GM18873 (cell line): ENCODE measurements at regions not wholly inside any gene's neighbourhood (a gene's known extent, or its start where the extent isn't known, plus 50 kb on each side); places are given as distances from the start of the nearest gene placed in this dataset.
"Not testable (repeated sequence)": the region's sequence is repeated elsewhere in the genome, so short reads cannot be mapped to it uniquely, and the experiment has no call there.

Experiments
- ATAC-seq: cut with Tn5 transposase; IDR thresholded peaks from one replicate; pipeline ENCODE4 v1.9.1; 2021; ENCODE audit warnings: mild to moderate bottlenecking, moderate library complexity, moderate number of reproducible peaks; ENCODE audit not compliant: unreplicated experiment, low FRiP score

GRCh38 chr6:21282360-21282759, 311.2 kb upstream of the SOX4 start:
- ATAC-seq = not testable (repeated sequence)

- ATAC-seq = no peak
Measured at GRCh38 chr6:21284166-21284565, 309.4 kb upstream of the SOX4 start.

- no peak for ATAC-seq
Measured at GRCh38 chr6:21284706-21285105, 308.8 kb upstream of the SOX4 start.

GRCh38 chr6:21294144-21294543, 299.4 kb upstream of the SOX4 start:
- no peak for ATAC-seq

- ATAC-seq = no peak
Measured at GRCh38 chr6:21295506-21296240, 297.9 kb upstream of the SOX4 start.

- ATAC-seq = no peak
Measured at GRCh38 chr6:21297665-21298064, 295.9 kb upstream of the SOX4 start.

GRCh38 chr6:21299216-21299615, 294.3 kb upstream of the SOX4 start:
- no peak for ATAC-seq

- no peak for ATAC-seq
Measured at GRCh38 chr6:21300439-21300838, 293.1 kb upstream of the SOX4 start.

- ATAC-seq = no peak
Measured at GRCh38 chr6:21305893-21306332, 287.6 kb upstream of the SOX4 start.

GRCh38 chr6:21306546-21306945, 287.0 kb upstream of the SOX4 start:
- ATAC-seq = no peak

- no peak for ATAC-seq
Measured at GRCh38 chr6:21309807-21310221, 283.7 kb upstream of the SOX4 start.

- ATAC-seq = no peak
Measured at GRCh38 chr6:21310568-21311140, 282.9 kb upstream of the SOX4 start.

- no peak for ATAC-seq
Measured at GRCh38 chr6:21312118-21312517, 281.4 kb upstream of the SOX4 start.

- no peak for ATAC-seq
Measured at GRCh38 chr6:21317642-21318041, 275.9 kb upstream of the SOX4 start.

- ATAC-seq = no peak
Measured at GRCh38 chr6:21321076-21321475, 272.5 kb upstream of the SOX4 start.

GRCh38 chr6:21321531-21321930, 272.0 kb upstream of the SOX4 start:
- no peak for ATAC-seq

GRCh38 chr6:21323577-21323976, 270.0 kb upstream of the SOX4 start:
- no peak for ATAC-seq

- ATAC-seq = no peak
Measured at GRCh38 chr6:21325201-21325856, 268.2 kb upstream of the SOX4 start.

GRCh38 chr6:21327326-21328112, 266.0 kb upstream of the SOX4 start:
- ATAC-seq = no peak

GRCh38 chr6:21331235-21331634, 262.3 kb upstream of the SOX4 start:
- no peak for ATAC-seq

GRCh38 chr6:21332077-21332476, 261.5 kb upstream of the SOX4 start:
- no peak for ATAC-seq
